SK-N-SH treated with all-trans-retinoic acid at 6 μM for 48 hours (cell line): ENCODE measurements at regions not wholly inside any gene's neighbourhood (a gene's known extent, or its start where the extent isn't known, plus 50 kb on each side); places are given as distances from the start of the nearest gene placed in this dataset.
A peak's percentile ranks its signal among the peaks of the same experiment; 100 is the strongest.

ENCODE experiments used
- ATAC-seq: fragments of 200-7000 bp; cut with Tn5 transposase; 3 replicates; pipeline ENCODE4 v1.9.1; 2020; ENCODE audit warnings: mild to moderate bottlenecking, moderate library complexity
- ARNTL ChIP-seq: fragments of 450-650 bp; formaldehyde crosslinking; IDR thresholded peaks from 2 replicates; pipeline ENCODE4 v1.5.0; 2020; ENCODE audit warnings: low read depth, mild to moderate bottlenecking, moderate library complexity, borderline replicate concordance
- BACH2 ChIP-seq: fragments of 250-450 bp; sonication (Bioruptor Pico); IDR thresholded peaks from 2 replicates; pipeline ENCODE4 v1.9.0; 2021; ENCODE audit warnings: mild to moderate bottlenecking, borderline replicate concordance
- CSDC2 ChIP-seq: fragments of 250-450 bp; sonication (Bioruptor Pico); IDR thresholded peaks from 2 replicates; pipeline ENCODE4 v1.5.0; 2020; ENCODE audit warnings: mild to moderate bottlenecking, moderate library complexity
- ESRRG ChIP-seq: fragments of 250-450 bp; sonication (Bioruptor Pico); IDR thresholded peaks from 2 replicates; pipeline ENCODE4 v1.6.1; 2021; ENCODE audit warnings: mild to moderate bottlenecking
- GLIS3 ChIP-seq: fragments of 250-450 bp; sonication (Bioruptor Pico); IDR thresholded peaks from 2 replicates; pipeline ENCODE4 v1.5.0; 2020; ENCODE audit warnings: mild to moderate bottlenecking, moderate library complexity
- ISL1 ChIP-seq: fragments of 250-450 bp; sonication (Bioruptor Pico); IDR thresholded peaks from 2 replicates; pipeline ENCODE4 v2.1.2; 2022; ENCODE audit warnings: mild to moderate bottlenecking, moderate library complexity
- OSR1 ChIP-seq: fragments of 250-450 bp; sonication (Bioruptor Pico); IDR thresholded peaks from 2 replicates; pipeline ENCODE4 v1.8.0; 2022; ENCODE audit warnings: moderate library complexity, mild to moderate bottlenecking, inconsistent platforms
- PPARA ChIP-seq: fragments of 250-450 bp; sonication (Bioruptor Pico); IDR thresholded peaks from 2 replicates; pipeline ENCODE4 v1.5.0; 2020; ENCODE audit warnings: mild to moderate bottlenecking, borderline replicate concordance
- RARB ChIP-seq: fragments of 250-450 bp; sonication (Bioruptor Pico); IDR thresholded peaks from 2 replicates; pipeline ENCODE4 v1.8.0; 2021; ENCODE audit warnings: mild to moderate bottlenecking, moderate library complexity
- SNAI2 ChIP-seq: fragments of 250-450 bp; sonication (Bioruptor Pico); IDR thresholded peaks from 2 replicates; pipeline ENCODE4 v1.5.0; 2020; ENCODE audit warnings: mild to moderate bottlenecking, moderate library complexity
- TCF4 ChIP-seq: fragments of 250-450 bp; sonication (Bioruptor Pico); IDR thresholded peaks from 2 replicates; pipeline ENCODE4 v1.8.0; 2021; ENCODE audit warnings: mild to moderate bottlenecking, moderate library complexity, borderline replicate concordance
- TOX ChIP-seq: fragments of 250-450 bp; sonication (Bioruptor Pico); IDR thresholded peaks from 2 replicates; pipeline ENCODE4 v1.8.0; 2021; ENCODE audit warnings: mild to moderate bottlenecking, moderate library complexity, borderline replicate concordance
- ZC3H10 ChIP-seq: fragments of 250-450 bp; sonication (Bioruptor Pico); IDR thresholded peaks from 2 replicates; pipeline ENCODE4 v1.5.1; 2021; ENCODE audit warnings: mild to moderate bottlenecking, moderate library complexity
- ZFP3 ChIP-seq: fragments of 250-450 bp; sonication (Bioruptor Pico); IDR thresholded peaks from 2 replicates; pipeline ENCODE4 v1.5.0; 2020; ENCODE audit warnings: mild to moderate bottlenecking, moderate library complexity
- ZFP30 ChIP-seq: fragments of 450-650 bp; formaldehyde crosslinking; IDR thresholded peaks from 2 replicates; pipeline ENCODE4 v1.5.0; 2022; ENCODE audit warnings: mild to moderate bottlenecking, moderate library complexity
- ZNF565 ChIP-seq: fragments of 450-650 bp; formaldehyde crosslinking; conservative IDR thresholded peaks from 2 replicates; pipeline ENCODE4 v1.5.0; 2020; ENCODE audit warnings: low read depth, mild to moderate bottlenecking, moderate library complexity
- ZNF8 ChIP-seq: fragments of 450-650 bp; formaldehyde crosslinking; IDR thresholded peaks from 2 replicates; pipeline ENCODE4 v1.5.0; 2020; ENCODE audit warnings: mild to moderate bottlenecking, moderate library complexity
- TF ChIP-seq, protein P1 (sequence below): fragments of 250-450 bp; sonication (Bioruptor Pico); IDR thresholded peaks from 2 replicates; pipeline ENCODE4 v1.5.1; 2020; ENCODE audit warnings: low read depth, mild to moderate bottlenecking, moderate library complexity
- TF ChIP-seq, protein P2 (sequence below): fragments of 250-450 bp; sonication (Bioruptor Pico); IDR thresholded peaks from 2 replicates; pipeline ENCODE4 v1.5.1; 2021; ENCODE audit warnings: mild to moderate bottlenecking, moderate library complexity
- TF ChIP-seq, protein P3 (sequence below): fragments of 250-450 bp; sonication (Bioruptor Pico); IDR thresholded peaks from 2 replicates; pipeline ENCODE4 v1.5.0; 2020; ENCODE audit warnings: mild to moderate bottlenecking, moderate library complexity
- TF ChIP-seq, protein P4 (sequence below): fragments of 250-450 bp; sonication (Bioruptor Pico); IDR thresholded peaks from 2 replicates; pipeline ENCODE4 v1.8.0; 2020; ENCODE audit warnings: mild to moderate bottlenecking, moderate library complexity, borderline replicate concordance
- TF ChIP-seq, protein P5 (sequence below): fragments of 250-450 bp; sonication (Bioruptor Pico); IDR thresholded peaks from 2 replicates; pipeline ENCODE4 v1.8.0; 2021; ENCODE audit warnings: low read depth, mild to moderate bottlenecking, moderate library complexity, borderline replicate concordance

DNA sequence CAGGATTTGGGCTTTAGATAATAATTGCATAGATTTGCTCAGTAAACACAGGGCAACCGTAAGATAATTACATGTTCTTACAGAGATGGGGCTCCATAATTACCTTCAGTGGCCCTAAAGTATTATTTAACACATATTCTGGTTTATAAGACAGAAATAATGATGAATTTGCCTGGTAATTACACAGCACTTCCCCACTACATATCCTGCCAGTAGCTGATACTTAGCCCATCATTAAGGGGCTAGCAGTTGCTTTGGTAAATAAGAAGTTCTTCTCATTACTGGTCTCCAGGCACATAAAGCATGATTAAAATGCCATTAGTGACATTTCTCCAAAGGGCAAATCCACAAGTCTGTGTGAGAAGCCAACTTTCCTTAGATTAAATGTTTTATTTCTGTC, 158.7 kb downstream of the NUAK1 start:
- no peak for TF ChIP-seq RARB (CRISPR knock-in tag)
- peak; percentile 29; the same call in 1 of the 2 replicates for TF ChIP-seq ISL1 (CRISPR knock-in tag)
- no peak for TF ChIP-seq PPARA (CRISPR knock-in tag)
- ATAC-seq, result no peak; the same call in 2 of the 3 replicates

DNA sequence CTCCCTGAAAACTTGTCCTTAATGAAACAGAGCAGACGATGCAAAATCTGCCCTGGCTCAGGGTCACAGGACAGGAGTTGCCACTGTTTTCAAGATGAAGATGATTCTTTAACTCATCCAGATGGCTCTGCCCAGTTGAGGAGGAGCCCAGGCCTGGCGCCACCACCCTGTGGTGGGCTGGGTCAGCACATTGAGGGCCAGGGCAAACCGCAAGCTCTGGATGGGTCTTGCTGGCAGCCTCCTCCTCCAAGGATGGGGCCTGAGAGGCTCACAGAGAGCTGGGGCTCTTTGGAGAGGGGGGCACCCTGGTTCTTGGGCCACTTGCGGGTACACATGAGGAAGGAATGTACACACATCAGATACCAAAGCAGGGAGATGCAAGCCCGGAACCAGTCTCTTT, 158.2 kb downstream of the NUAK1 start:
- TF ChIP-seq, protein P1, sequence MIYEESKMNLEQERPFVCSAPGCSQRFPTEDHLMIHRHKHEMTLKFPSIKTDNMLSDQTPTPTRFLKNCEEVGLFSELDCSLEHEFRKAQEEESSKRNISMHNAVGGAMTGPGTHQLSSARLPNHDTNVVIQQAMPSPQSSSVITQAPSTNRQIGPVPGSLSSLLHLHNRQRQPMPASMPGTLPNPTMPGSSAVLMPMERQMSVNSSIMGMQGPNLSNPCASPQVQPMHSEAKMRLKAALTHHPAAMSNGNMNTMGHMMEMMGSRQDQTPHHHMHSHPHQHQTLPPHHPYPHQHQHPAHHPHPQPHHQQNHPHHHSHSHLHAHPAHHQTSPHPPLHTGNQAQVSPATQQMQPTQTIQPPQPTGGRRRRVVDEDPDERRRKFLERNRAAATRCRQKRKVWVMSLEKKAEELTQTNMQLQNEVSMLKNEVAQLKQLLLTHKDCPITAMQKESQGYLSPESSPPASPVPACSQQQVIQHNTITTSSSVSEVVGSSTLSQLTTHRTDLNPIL, result no peak
- no peak for TF ChIP-seq ISL1 (CRISPR knock-in tag)
- no peak for TF ChIP-seq ZFP3 (CRISPR knock-in tag)
- no peak for TF ChIP-seq GLIS3 (CRISPR knock-in tag)
- TF ChIP-seq CSDC2 (CRISPR knock-in tag), result no peak
- TF ChIP-seq, protein P2, sequence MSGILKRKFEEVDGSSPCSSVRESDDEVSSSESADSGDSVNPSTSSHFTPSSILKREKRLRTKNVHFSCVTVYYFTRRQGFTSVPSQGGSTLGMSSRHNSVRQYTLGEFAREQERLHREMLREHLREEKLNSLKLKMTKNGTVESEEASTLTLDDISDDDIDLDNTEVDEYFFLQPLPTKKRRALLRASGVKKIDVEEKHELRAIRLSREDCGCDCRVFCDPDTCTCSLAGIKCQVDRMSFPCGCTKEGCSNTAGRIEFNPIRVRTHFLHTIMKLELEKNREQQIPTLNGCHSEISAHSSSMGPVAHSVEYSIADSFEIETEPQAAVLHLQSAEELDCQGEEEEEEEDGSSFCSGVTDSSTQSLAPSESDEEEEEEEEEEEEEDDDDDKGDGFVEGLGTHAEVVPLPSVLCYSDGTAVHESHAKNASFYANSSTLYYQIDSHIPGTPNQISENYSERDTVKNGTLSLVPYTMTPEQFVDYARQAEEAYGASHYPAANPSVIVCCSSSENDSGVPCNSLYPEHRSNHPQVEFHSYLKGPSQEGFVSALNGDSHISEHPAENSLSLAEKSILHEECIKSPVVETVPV (CRISPR knock-in tag), result no peak
- no peak for TF ChIP-seq ZC3H10 (CRISPR knock-in tag)
- no peak for TF ChIP-seq TOX (CRISPR knock-in tag)
- no peak for TF ChIP-seq PPARA (CRISPR knock-in tag)
- TF ChIP-seq BACH2, result no peak
- TF ChIP-seq SNAI2, result no peak
- no peak for TF ChIP-seq ZFP30 (CRISPR knock-in tag)
- no peak for TF ChIP-seq ZNF8
- TF ChIP-seq ESRRG (CRISPR knock-in tag), result no peak
- TF ChIP-seq, protein P3, sequence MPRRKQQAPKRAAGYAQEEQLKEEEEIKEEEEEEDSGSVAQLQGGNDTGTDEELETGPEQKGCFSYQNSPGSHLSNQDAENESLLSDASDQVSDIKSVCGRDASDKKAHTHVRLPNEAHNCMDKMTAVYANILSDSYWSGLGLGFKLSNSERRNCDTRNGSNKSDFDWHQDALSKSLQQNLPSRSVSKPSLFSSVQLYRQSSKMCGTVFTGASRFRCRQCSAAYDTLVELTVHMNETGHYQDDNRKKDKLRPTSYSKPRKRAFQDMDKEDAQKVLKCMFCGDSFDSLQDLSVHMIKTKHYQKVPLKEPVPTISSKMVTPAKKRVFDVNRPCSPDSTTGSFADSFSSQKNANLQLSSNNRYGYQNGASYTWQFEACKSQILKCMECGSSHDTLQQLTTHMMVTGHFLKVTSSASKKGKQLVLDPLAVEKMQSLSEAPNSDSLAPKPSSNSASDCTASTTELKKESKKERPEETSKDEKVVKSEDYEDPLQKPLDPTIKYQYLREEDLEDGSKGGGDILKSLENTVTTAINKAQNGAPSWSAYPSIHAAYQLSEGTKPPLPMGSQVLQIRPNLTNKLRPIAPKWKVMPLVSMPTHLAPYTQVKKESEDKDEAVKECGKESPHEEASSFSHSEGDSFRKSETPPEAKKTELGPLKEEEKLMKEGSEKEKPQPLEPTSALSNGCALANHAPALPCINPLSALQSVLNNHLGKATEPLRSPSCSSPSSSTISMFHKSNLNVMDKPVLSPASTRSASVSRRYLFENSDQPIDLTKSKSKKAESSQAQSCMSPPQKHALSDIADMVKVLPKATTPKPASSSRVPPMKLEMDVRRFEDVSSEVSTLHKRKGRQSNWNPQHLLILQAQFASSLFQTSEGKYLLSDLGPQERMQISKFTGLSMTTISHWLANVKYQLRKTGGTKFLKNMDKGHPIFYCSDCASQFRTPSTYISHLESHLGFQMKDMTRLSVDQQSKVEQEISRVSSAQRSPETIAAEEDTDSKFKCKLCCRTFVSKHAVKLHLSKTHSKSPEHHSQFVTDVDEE, result no peak
- TF ChIP-seq, protein P4, sequence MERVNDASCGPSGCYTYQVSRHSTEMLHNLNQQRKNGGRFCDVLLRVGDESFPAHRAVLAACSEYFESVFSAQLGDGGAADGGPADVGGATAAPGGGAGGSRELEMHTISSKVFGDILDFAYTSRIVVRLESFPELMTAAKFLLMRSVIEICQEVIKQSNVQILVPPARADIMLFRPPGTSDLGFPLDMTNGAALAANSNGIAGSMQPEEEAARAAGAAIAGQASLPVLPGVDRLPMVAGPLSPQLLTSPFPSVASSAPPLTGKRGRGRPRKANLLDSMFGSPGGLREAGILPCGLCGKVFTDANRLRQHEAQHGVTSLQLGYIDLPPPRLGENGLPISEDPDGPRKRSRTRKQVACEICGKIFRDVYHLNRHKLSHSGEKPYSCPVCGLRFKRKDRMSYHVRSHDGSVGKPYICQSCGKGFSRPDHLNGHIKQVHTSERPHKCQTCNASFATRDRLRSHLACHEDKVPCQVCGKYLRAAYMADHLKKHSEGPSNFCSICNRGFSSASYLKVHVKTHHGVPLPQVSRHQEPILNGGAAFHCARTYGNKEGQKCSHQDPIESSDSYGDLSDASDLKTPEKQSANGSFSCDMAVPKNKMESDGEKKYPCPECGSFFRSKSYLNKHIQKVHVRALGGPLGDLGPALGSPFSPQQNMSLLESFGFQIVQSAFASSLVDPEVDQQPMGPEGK (CRISPR knock-in tag), result no peak
- no peak for TF ChIP-seq ARNTL (CRISPR knock-in tag)
- TF ChIP-seq RARB (CRISPR knock-in tag), result no peak
- ATAC-seq, result peak; percentile 26; the same call in 1 of the 3 replicates

DNA sequence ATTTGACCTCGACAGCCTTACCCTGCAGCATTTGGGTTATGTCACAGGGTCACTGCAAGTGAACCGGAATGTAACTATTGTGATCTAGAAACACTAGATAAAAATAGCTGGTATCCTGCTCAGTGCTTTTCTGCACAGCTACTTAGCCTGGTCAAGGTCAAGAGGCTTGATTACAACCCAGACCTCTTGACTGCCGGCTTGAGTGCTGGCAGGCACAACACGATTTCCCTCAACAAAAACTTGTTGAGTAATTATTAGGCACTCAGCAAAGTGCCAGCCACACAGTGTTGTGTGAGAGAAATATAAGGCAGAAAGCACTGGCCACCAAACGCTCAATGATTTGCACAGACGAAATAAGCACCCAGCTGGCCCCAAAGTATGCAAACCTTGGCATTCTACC, 156.7 kb downstream of the NUAK1 start:
- TF ChIP-seq ZFP30 (CRISPR knock-in tag) (no peak), ZFP3 (CRISPR knock-in tag) (no peak)
- TF ChIP-seq, all 23 proteins: peak for 0
- ATAC-seq, result no peak

DNA sequence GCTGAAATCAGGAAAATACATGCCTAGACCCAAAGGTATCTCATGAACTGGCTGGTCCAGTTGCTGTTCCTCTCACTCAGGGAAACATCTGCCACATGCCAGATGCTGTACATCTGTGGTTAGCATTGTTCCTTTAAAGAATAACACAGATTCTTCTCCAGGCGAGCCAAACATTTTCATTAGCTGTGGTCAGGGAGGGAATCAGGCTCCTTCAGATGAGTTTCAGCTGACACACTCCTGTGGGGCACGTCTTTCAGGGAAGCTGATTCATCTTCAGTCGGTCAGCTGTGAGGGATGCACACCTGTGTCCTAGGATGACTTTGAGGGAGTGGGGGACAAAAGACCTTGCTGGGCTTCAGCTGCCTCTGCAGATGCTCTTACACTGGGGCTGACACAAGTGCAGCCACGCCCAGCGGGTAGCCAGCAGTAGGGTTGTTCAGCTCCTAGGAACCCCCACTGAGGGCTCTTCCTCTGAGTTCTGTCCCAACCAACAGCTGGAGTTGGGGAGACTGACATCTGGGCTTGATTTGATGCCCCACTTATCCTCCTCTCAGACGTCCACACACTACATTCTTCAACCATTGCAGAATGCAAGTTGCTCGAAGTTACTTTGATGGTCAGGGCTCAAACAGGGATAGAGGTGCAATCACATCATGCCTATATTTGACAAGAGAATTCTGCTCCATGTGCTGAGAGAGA, 155.0 kb downstream of the NUAK1 start:
- no peak for ATAC-seq
- TF ChIP-seq OSR1 (CRISPR knock-in tag) (no peak), ZNF565 (no peak), SNAI2 (no peak), ZFP3 (CRISPR knock-in tag) (no peak), ESRRG (CRISPR knock-in tag) (no peak), ZNF8 (no peak), GLIS3 (CRISPR knock-in tag) (no peak), TCF4 (CRISPR knock-in tag) (no peak), ZFP30 (CRISPR knock-in tag) (no peak), RARB (CRISPR knock-in tag) (no peak)
- TF ChIP-seq, protein P3, result no peak
- TF ChIP-seq, protein P5, sequence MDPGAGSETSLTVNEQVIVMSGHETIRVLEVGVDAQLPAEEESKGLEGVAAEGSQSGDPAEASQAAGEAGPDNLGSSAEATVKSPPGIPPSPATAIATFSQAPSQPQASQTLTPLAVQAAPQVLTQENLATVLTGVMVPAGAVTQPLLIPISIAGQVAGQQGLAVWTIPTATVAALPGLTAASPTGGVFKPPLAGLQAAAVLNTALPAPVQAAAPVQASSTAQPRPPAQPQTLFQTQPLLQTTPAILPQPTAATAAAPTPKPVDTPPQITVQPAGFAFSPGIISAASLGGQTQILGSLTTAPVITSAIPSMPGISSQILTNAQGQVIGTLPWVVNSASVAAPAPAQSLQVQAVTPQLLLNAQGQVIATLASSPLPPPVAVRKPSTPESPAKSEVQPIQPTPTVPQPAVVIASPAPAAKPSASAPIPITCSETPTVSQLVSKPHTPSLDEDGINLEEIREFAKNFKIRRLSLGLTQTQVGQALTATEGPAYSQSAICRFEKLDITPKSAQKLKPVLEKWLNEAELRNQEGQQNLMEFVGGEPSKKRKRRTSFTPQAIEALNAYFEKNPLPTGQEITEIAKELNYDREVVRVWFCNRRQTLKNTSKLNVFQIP (CRISPR knock-in tag), result no peak
- TF ChIP-seq, protein P2 (CRISPR knock-in tag), result no peak
